ENCODE measurements at regions not wholly inside any gene's neighbourhood (a gene's known extent, or its start where the extent isn't known, plus 50 kb on each side); places are given as distances from the start of the nearest gene placed in this dataset.

- no peak for TF ChIP-seq SIRT6 (IDR thresholded peaks at IDR 0.05; ENCODE audit: low read length)
- TF ChIP-seq POLR2A (IDR thresholded peaks at IDR 0.05; ENCODE audit: control extremely low read depth in 1 of 2, low read depth in 2 of 2, low read length in 2 of 2): no peak
- no peak for TF ChIP-seq CBX5 (IDR thresholded peaks at IDR 0.05; ENCODE audit: low read depth, low read length)
- TF ChIP-seq FOSL1 (IDR thresholded peaks at IDR 0.05; ENCODE audit: insufficient read depth, low read depth, low read length): no peak
- TF ChIP-seq SIX5 (IDR thresholded peaks at IDR 0.05; ENCODE audit: low read depth, low read length): no peak
- TF ChIP-seq, protein P1, sequence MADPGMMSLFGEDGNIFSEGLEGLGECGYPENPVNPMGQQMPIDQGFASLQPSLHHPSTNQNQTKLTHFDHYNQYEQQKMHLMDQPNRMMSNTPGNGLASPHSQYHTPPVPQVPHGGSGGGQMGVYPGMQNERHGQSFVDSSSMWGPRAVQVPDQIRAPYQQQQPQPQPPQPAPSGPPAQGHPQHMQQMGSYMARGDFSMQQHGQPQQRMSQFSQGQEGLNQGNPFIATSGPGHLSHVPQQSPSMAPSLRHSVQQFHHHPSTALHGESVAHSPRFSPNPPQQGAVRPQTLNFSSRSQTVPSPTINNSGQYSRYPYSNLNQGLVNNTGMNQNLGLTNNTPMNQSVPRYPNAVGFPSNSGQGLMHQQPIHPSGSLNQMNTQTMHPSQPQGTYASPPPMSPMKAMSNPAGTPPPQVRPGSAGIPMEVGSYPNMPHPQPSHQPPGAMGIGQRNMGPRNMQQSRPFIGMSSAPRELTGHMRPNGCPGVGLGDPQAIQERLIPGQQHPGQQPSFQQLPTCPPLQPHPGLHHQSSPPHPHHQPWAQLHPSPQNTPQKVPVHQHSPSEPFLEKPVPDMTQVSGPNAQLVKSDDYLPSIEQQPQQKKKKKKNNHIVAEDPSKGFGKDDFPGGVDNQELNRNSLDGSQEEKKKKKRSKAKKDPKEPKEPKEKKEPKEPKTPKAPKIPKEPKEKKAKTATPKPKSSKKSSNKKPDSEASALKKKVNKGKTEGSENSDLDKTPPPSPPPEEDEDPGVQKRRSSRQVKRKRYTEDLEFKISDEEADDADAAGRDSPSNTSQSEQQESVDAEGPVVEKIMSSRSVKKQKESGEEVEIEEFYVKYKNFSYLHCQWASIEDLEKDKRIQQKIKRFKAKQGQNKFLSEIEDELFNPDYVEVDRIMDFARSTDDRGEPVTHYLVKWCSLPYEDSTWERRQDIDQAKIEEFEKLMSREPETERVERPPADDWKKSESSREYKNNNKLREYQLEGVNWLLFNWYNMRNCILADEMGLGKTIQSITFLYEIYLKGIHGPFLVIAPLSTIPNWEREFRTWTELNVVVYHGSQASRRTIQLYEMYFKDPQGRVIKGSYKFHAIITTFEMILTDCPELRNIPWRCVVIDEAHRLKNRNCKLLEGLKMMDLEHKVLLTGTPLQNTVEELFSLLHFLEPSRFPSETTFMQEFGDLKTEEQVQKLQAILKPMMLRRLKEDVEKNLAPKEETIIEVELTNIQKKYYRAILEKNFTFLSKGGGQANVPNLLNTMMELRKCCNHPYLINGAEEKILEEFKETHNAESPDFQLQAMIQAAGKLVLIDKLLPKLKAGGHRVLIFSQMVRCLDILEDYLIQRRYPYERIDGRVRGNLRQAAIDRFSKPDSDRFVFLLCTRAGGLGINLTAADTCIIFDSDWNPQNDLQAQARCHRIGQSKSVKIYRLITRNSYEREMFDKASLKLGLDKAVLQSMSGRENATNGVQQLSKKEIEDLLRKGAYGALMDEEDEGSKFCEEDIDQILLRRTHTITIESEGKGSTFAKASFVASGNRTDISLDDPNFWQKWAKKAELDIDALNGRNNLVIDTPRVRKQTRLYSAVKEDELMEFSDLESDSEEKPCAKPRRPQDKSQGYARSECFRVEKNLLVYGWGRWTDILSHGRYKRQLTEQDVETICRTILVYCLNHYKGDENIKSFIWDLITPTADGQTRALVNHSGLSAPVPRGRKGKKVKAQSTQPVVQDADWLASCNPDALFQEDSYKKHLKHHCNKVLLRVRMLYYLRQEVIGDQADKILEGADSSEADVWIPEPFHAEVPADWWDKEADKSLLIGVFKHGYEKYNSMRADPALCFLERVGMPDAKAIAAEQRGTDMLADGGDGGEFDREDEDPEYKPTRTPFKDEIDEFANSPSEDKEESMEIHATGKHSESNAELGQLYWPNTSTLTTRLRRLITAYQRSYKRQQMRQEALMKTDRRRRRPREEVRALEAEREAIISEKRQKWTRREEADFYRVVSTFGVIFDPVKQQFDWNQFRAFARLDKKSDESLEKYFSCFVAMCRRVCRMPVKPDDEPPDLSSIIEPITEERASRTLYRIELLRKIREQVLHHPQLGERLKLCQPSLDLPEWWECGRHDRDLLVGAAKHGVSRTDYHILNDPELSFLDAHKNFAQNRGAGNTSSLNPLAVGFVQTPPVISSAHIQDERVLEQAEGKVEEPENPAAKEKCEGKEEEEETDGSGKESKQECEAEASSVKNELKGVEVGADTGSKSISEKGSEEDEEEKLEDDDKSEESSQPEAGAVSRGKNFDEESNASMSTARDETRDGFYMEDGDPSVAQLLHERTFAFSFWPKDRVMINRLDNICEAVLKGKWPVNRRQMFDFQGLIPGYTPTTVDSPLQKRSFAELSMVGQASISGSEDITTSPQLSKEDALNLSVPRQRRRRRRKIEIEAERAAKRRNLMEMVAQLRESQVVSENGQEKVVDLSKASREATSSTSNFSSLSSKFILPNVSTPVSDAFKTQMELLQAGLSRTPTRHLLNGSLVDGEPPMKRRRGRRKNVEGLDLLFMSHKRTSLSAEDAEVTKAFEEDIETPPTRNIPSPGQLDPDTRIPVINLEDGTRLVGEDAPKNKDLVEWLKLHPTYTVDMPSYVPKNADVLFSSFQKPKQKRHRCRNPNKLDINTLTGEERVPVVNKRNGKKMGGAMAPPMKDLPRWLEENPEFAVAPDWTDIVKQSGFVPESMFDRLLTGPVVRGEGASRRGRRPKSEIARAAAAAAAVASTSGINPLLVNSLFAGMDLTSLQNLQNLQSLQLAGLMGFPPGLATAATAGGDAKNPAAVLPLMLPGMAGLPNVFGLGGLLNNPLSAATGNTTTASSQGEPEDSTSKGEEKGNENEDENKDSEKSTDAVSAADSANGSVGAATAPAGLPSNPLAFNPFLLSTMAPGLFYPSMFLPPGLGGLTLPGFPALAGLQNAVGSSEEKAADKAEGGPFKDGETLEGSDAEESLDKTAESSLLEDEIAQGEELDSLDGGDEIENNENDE (IDR thresholded peaks at IDR 0.05; ENCODE audit: insufficient replicate concordance, low read length): no peak
- TF ChIP-seq RXRA (IDR thresholded peaks at IDR 0.05; ENCODE audit: insufficient read depth, low read depth, low read length): no peak
- TF ChIP-seq TCF12 (IDR thresholded peaks at IDR 0.05; ENCODE audit: low read depth, low read length): no peak
- no peak for TF ChIP-seq NRF1 (IDR thresholded peaks at IDR 0.05; ENCODE audit: low read depth, low read length)
Measured at GRCh38 chr12:85441025-85441424, 161.0 kb downstream of the ALX1 start (continued).
